Epithelial cell of proximal tubule (primary cell): ENCODE measurements at regions not wholly inside any gene's neighbourhood (a gene's known extent, or its start where the extent isn't known, plus 50 kb on each side); places are given as distances from the start of the nearest gene placed in this dataset.

Source experiments
- DNase-seq: peaks from one replicate; pipeline ENCODE4 v3.0.0-alpha.2; 2011; ENCODE audit warnings: low read depth
- H3K4me3 ChIP-seq: 2 replicates; pipeline ENCODE4 v1.5.1; 2011; ENCODE audit warnings: low read depth, mild to moderate bottlenecking, low read length
- CTCF ChIP-seq: conservative IDR thresholded peaks from 2 replicates; pipeline ENCODE4 v1.5.1; 2012; ENCODE audit warnings: low read depth, mild to moderate bottlenecking, low read length

GRCh38 chr16:80151722-80152111 lies 389.1 kb upstream of the DYNLRB2 start:
- TF ChIP-seq CTCF = no peak
- DNase-seq = no peak
- no peak overlapping the region for H3K4me3 ChIP-seq

- no peak for TF ChIP-seq CTCF
Measured at GRCh38 chr16:80150978-80151721, 389.6 kb upstream of the DYNLRB2 start.

GRCh38 chr16:80148826-80149225 lies 392.0 kb upstream of the DYNLRB2 start:
- DNase-seq = no peak
- TF ChIP-seq CTCF = no peak
- no peak overlapping the region for H3K4me3 ChIP-seq

More at GRCh38 chr16:80150978-80151721, 389.6 kb upstream of the DYNLRB2 start:
- no peak overlapping the region for H3K4me3 ChIP-seq
- no peak for DNase-seq

GRCh38 chr16:80147026-80147655 lies 393.7 kb upstream of the DYNLRB2 start:
- DNase-seq = no peak
- no peak for TF ChIP-seq CTCF
- H3K4me3 ChIP-seq = no peak overlapping the region

- no peak for DNase-seq
- no peak overlapping the region for H3K4me3 ChIP-seq
- no peak for TF ChIP-seq CTCF
Measured at GRCh38 chr16:80144191-80144590, 396.6 kb upstream of the DYNLRB2 start.

- no peak overlapping the region for H3K4me3 ChIP-seq
- no peak for TF ChIP-seq CTCF
Measured at GRCh38 chr16:80142940-80143339, 397.9 kb upstream of the DYNLRB2 start.

GRCh38 chr16:80142281-80142680 lies 398.5 kb upstream of the DYNLRB2 start:
- TF ChIP-seq CTCF = no peak

More at GRCh38 chr16:80142940-80143339, 397.9 kb upstream of the DYNLRB2 start:
- no peak for DNase-seq

More at GRCh38 chr16:80142281-80142680, 398.5 kb upstream of the DYNLRB2 start:
- H3K4me3 ChIP-seq = no peak overlapping the region
- DNase-seq = no peak
